IPS-11a (cell line): ENCODE measurements at regions not wholly inside any gene's neighbourhood (a gene's known extent, or its start where the extent isn't known, plus 50 kb on each side); places are given as distances from the start of the nearest gene placed in this dataset.

Source experiments
- H3K4me3 ChIP-seq: one replicate; pipeline ENCODE4 v1.5.1; 2013; ENCODE audit warnings: low read depth, low read length, control low read depth

GRCh38 chr5:89996335-89996734, 413.2 kb downstream of the CETN3 start:
- no peak overlapping the region for H3K4me3 ChIP-seq

GRCh38 chr5:89994266-89994665, 415.3 kb downstream of the CETN3 start:
- no peak overlapping the region for H3K4me3 ChIP-seq

- no peak overlapping the region for H3K4me3 ChIP-seq
These were observed 417.4 kb downstream of the CETN3 start for GRCh38 chr5:89992201-89992600.

- no peak overlapping the region for H3K4me3 ChIP-seq
These were observed 418.0 kb downstream of the CETN3 start for GRCh38 chr5:89991592-89991991.

GRCh38 chr5:89989776-89990175, 419.8 kb downstream of the CETN3 start:
- no peak overlapping the region for H3K4me3 ChIP-seq

- H3K4me3 ChIP-seq, result no peak overlapping the region
These were observed 420.4 kb downstream of the CETN3 start for GRCh38 chr5:89988998-89989655.

- H3K4me3 ChIP-seq, result no peak overlapping the region
These were observed 421.3 kb downstream of the CETN3 start for GRCh38 chr5:89988129-89988810.

- H3K4me3 ChIP-seq, result no peak overlapping the region
These were observed 426.3 kb downstream of the CETN3 start for GRCh38 chr5:89983216-89983615.

GRCh38 chr5:89981878-89982773, 427.4 kb downstream of the CETN3 start:
- no peak overlapping the region for H3K4me3 ChIP-seq

- H3K4me3 ChIP-seq, result no peak overlapping the region
These were observed 428.5 kb downstream of the CETN3 start for GRCh38 chr5:89981021-89981420.

GRCh38 chr5:89973516-89973915, 436.0 kb downstream of the CETN3 start:
- H3K4me3 ChIP-seq, result no peak overlapping the region

- no peak overlapping the region for H3K4me3 ChIP-seq
These were observed 436.7 kb downstream of the CETN3 start for GRCh38 chr5:89972901-89973300.

GRCh38 chr5:89968958-89969381, 440.6 kb downstream of the CETN3 start:
- no peak overlapping the region for H3K4me3 ChIP-seq

- H3K4me3 ChIP-seq, result no peak overlapping the region
These were observed 441.6 kb downstream of the CETN3 start for GRCh38 chr5:89967771-89968444.

- no peak overlapping the region for H3K4me3 ChIP-seq
These were observed 452.7 kb downstream of the CETN3 start for GRCh38 chr5:89956838-89957237.

- H3K4me3 ChIP-seq, result no peak overlapping the region
These were observed 454.6 kb downstream of the CETN3 start for GRCh38 chr5:89954916-89955315.

GRCh38 chr5:89951876-89952275, 457.7 kb downstream of the CETN3 start:
- no peak overlapping the region for H3K4me3 ChIP-seq

- no peak overlapping the region for H3K4me3 ChIP-seq
These were observed 459.3 kb downstream of the CETN3 start for GRCh38 chr5:89950234-89950633.

GRCh38 chr5:89948977-89949376, 460.6 kb downstream of the CETN3 start:
- H3K4me3 ChIP-seq, result no peak overlapping the region

GRCh38 chr5:89946916-89947315, 462.6 kb downstream of the CETN3 start:
- H3K4me3 ChIP-seq, result no peak overlapping the region

GRCh38 chr5:89946508-89946907, 463.0 kb downstream of the CETN3 start:
- H3K4me3 ChIP-seq, result no peak overlapping the region
